Nephron progenitor cell (in vitro differentiated cells): ENCODE measurements at regions not wholly inside any gene's neighbourhood (a gene's known extent, or its start where the extent isn't known, plus 50 kb on each side); places are given as distances from the start of the nearest gene placed in this dataset.

Experiments
- DNase-seq: peaks from one replicate; pipeline ENCODE4 v3.0.0; 2021
- H3K27ac Mint-ChIP-seq: 2 replicates; pipeline ENCODE4 v1.8.0; 2021; ENCODE audit warnings: mild to moderate bottlenecking, moderate library complexity, mixed read lengths
- H3K27me3 Mint-ChIP-seq: 2 replicates; pipeline ENCODE4 v1.8.0; 2021; ENCODE audit warnings: mild to moderate bottlenecking, low read depth, mixed read lengths; ENCODE audit not compliant: poor library complexity
- H3K36me3 Mint-ChIP-seq: 2 replicates; pipeline ENCODE4 v1.8.0; 2021; ENCODE audit warnings: low read depth, mixed read lengths
- H3K4me1 Mint-ChIP-seq: 2 replicates; pipeline ENCODE4 v1.8.0; 2021; ENCODE audit warnings: mixed read lengths
- H3K4me3 Mint-ChIP-seq: 2 replicates; pipeline ENCODE4 v1.8.0; 2021; ENCODE audit warnings: mild to moderate bottlenecking, moderate library complexity, mixed read lengths
- H3K9me3 Mint-ChIP-seq: 2 replicates; pipeline ENCODE4 v1.8.0; 2021; ENCODE audit warnings: mild to moderate bottlenecking, moderate library complexity, mixed read lengths
- CTCF ChIP-seq: fragments of 200-600 bp; sonication (generic); IDR thresholded peaks from 2 replicates; pipeline ENCODE4 v1.5.0; 2021; ENCODE audit warnings: antibody characterized with exemption

GRCh38 chr9:126750941-126751725, 53.7 kb upstream of the ZBTB43 start:
- no peak for DNase-seq
- no peak for TF ChIP-seq CTCF
- H3K27me3 Mint-ChIP-seq: peaks cover 51% of the 10 kb centered on the region
- H3K27ac Mint-ChIP-seq: no peak overlapping the region
- no peak overlapping the region for H3K4me3 Mint-ChIP-seq
- no peaks in the 10 kb centered on the region for H3K9me3 Mint-ChIP-seq
- H3K36me3 Mint-ChIP-seq: no peaks in the 10 kb centered on the region
- peaks cover 28% of the 10 kb centered on the region for H3K4me1 Mint-ChIP-seq

- Mint-ChIP-seq H3K9me3 (no peaks in the 10 kb centered on the region), H3K4me3 (no peak overlapping the region), H3K27me3 (peaks cover 61% of the 10 kb centered on the region), H3K4me1 (peaks cover 24% of the 10 kb centered on the region), H3K27ac (no peak overlapping the region), H3K36me3 (no peaks in the 10 kb centered on the region)
- DNase-seq: no peak
- TF ChIP-seq CTCF: no peak
These were observed 52.5 kb upstream of the ZBTB43 start for GRCh38 chr9:126752376-126752775.

- TF ChIP-seq CTCF: no peak
- Mint-ChIP-seq H3K27ac (no peak overlapping the region), H3K27me3 (peaks cover 65% of the 10 kb centered on the region), H3K4me3 (no peak overlapping the region), H3K36me3 (no peaks in the 10 kb centered on the region), H3K9me3 (no peaks in the 10 kb centered on the region), H3K4me1 (peaks cover 17% of the 10 kb centered on the region)
- no peak for DNase-seq
These were observed 51.8 kb upstream of the ZBTB43 start for GRCh38 chr9:126752881-126753670.

GRCh38 chr9:126754436-126755316, 50.2 kb upstream of the ZBTB43 start:
- DNase-seq: no peak

More at GRCh38 chr9:126754436-126755316, 50.2 kb upstream of the ZBTB43 start:
- Mint-ChIP-seq H3K4me3 (no peak overlapping the region), H3K36me3 (no peaks in the 10 kb centered on the region), H3K4me1 (peaks cover 15% of the 10 kb centered on the region), H3K9me3 (no peaks in the 10 kb centered on the region), H3K27ac (no peak overlapping the region), H3K27me3 (peaks cover 61% of the 10 kb centered on the region)
- TF ChIP-seq CTCF: no peak
